Fibroblast of lung (primary cell): ENCODE measurements at regions not wholly inside any gene's neighbourhood (a gene's known extent, or its start where the extent isn't known, plus 50 kb on each side); places are given as distances from the start of the nearest gene placed in this dataset.

Experiments used
- CTCF ChIP-seq, 2 donors: IDR thresholded peaks in 1 of 2; conservative IDR thresholded peaks in 1 of 2; 1 replicate in 1 of 2; 2 replicates in 1 of 2; pipeline ENCODE4 v1.5.1; 2011 to 2012; ENCODE audit warnings: low read length in 2 of 2, control low read depth in 1 of 2, inconsistent platforms in 1 of 2, low read depth in 1 of 2, mild to moderate bottlenecking in 1 of 2
- EZH2 ChIP-seq: IDR thresholded peaks from 2 replicates; pipeline ENCODE4 v1.5.1; 2012; ENCODE audit warnings: low read length, control low read depth, mild to moderate bottlenecking; ENCODE audit errors: missing control alignments

DNA sequence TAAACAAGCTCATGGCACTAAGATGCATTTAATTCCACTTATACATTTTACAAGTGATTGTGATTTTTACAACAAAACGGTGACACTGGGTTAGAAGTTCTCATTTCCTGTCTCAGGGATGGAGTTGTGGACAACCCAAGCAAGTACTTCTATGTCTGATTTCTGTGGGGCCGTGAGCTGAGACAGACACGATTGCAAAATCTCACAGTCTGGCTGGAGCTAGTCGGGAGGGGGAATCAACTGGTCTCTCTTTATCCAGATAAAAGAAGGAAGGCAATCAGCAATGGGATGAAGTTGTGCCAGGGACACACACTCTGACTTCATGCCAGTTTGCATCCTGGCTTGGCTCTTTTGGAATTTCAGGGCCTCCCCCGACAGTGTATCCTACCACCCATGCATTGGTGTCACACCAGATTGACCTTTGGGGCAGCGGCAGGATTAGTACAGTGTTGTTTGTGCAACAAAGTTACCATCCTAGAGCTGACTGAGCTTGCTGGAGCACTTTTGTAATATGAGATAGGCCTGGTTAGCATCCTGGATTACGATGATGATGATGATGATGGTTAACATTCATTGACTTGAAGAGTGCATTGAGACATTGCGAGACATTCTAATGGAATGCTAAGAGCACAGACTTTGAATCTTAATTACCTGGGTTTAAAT is 98.8 kb downstream of the CTAGE1 start:
- no peak for TF ChIP-seq CTCF (conservative IDR thresholded peaks at IDR 0.05 in 1 of 2, IDR thresholded peaks at IDR 0.05 in 1 of 2; ENCODE audit: low read depth in 1 of 2, low read length in 2 of 2)
- TF ChIP-seq EZH2: no peak
